GM12865 (cell line): ENCODE measurements at regions not wholly inside any gene's neighbourhood (a gene's known extent, or its start where the extent isn't known, plus 50 kb on each side); places are given as distances from the start of the nearest gene placed in this dataset.

Source experiments
- DNase-seq: peaks from one replicate; pipeline ENCODE4 v3.0.0; 2010; ENCODE audit warnings: low read depth
- H3K4me3 ChIP-seq: 2 replicates; pipeline ENCODE4 v1.5.1; 2011; ENCODE audit warnings: mild to moderate bottlenecking, low read depth, low read length, control low read depth
- TF ChIP-seq, protein P1 (sequence below): IDR thresholded peaks from 2 replicates; pipeline ENCODE4 v1.5.1; 2011; ENCODE audit warnings: low read length, control low read depth, low read depth, inconsistent platforms; ENCODE audit not compliant: insufficient read depth; ENCODE audit errors: missing control alignments

DNA sequence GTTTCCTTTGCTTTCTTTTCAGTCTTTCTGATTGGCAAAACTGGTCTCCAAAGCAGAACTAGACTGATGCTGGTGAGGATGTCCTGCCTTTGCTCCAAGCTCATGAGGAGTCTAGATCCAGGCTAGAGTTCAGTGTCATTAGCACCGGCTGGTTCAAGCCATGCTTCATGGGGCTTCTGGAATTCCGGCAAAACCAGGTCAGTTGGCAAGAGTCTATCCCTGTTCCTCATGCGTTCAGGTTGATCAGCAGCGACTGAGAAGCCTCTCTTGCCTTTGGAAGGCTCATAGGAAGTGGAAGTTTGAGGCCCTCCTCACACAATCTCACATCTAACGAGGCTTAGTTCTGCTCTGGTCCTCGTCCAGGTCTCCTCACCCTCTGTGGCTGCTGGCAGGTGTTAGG lies 194.3 kb downstream of the HS3ST3A1 start:
- TF ChIP-seq, protein P1, sequence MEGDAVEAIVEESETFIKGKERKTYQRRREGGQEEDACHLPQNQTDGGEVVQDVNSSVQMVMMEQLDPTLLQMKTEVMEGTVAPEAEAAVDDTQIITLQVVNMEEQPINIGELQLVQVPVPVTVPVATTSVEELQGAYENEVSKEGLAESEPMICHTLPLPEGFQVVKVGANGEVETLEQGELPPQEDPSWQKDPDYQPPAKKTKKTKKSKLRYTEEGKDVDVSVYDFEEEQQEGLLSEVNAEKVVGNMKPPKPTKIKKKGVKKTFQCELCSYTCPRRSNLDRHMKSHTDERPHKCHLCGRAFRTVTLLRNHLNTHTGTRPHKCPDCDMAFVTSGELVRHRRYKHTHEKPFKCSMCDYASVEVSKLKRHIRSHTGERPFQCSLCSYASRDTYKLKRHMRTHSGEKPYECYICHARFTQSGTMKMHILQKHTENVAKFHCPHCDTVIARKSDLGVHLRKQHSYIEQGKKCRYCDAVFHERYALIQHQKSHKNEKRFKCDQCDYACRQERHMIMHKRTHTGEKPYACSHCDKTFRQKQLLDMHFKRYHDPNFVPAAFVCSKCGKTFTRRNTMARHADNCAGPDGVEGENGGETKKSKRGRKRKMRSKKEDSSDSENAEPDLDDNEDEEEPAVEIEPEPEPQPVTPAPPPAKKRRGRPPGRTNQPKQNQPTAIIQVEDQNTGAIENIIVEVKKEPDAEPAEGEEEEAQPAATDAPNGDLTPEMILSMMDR = no peak
- no peak for DNase-seq
- no peak overlapping the region for H3K4me3 ChIP-seq

DNA sequence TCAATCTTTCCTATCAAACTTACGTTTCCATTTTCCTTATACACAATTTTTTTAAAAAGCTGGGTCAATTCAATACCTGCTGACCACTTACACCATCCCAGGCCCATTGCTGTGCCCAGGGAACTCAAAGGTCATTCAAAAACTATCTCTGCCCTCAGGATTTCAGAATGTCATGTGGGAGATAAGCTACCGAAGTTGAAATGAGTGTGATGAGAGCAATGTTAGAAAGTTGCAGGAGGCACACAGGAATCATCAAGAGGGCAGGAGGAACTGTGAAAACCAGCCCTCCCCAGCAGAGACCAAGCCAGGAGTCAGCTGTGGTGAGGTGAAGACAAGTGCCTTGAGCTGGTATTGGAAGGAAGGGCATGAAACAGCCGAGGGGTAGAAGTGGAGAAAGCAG lies 195.9 kb downstream of the HS3ST3A1 start:
- TF ChIP-seq, protein P1 = no peak
- DNase-seq = no peak
- H3K4me3 ChIP-seq = no peak overlapping the region

DNA sequence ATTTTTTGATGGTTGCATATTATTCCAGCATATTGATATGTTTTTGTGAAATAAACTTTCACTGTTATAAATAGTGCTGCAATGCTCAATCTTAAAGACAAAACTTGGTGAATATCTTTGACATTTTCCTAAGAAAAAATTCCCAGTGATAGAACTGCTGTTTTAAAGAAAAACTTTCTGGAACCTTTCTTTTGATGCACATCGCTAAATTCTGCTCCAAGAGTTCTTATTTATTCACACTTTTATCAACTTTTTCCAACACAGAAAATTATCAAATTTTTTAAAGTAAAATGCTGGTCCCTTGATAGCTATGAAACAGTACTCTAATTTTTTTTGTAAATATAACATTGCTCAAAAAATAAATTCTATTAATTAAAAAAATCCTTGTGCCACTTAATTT lies 196.6 kb downstream of the HS3ST3A1 start:
- TF ChIP-seq, protein P1 = no peak
- no peak for DNase-seq
- no peak overlapping the region for H3K4me3 ChIP-seq

- TF ChIP-seq, protein P1 = no peak
- no peak for DNase-seq
- H3K4me3 ChIP-seq = no peak overlapping the region
These were observed 197.5 kb downstream of the HS3ST3A1 start for GRCh38 chr17:13403982-13404946.

DNA sequence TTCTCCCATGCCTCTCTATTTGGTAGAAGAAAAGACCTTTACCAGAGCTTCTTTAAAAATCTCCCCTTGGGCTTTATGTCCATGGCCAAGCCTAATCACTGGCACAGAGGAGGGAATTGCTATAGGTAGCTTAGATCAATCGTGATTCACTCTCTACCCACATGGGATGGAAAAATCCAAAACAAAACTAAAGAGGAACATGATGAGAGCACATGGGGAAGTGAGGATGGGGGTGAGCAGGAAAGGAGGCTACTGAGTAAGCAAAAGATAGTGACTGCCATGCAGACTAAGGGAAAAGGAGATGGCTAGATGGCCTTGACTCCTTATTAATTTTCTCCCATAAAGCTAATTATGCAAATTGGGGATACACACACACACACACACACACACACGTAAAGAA lies 201.2 kb downstream of the HS3ST3A1 start:
- no peak for DNase-seq
- TF ChIP-seq, protein P1 = no peak
- H3K4me3 ChIP-seq = no peak overlapping the region

DNA sequence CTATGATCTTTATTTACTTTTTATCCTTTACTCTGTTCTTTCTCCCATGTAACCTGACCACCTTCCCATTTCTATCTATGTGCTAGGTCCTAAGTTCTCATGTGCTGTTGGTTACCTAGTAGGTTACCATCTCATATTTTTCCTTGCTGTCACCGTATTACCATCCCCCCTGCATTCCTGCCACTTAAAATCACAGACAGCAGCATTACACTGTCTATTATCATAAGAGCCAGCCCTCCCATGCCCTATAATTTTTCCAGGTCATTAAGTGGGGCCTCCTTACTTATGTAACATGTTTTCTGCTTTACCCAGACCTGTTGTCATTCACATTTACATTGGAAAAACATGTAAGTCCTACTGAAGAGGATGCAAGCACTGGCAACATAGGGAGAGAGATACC lies 202.9 kb downstream of the HS3ST3A1 start:
- no peak for DNase-seq
- TF ChIP-seq, protein P1 = no peak
- H3K4me3 ChIP-seq = no peak overlapping the region
